ENCODE measurements at regions not wholly inside any gene's neighbourhood (a gene's known extent, or its start where the extent isn't known, plus 50 kb on each side); places are given as distances from the start of the nearest gene placed in this dataset.

DNA sequence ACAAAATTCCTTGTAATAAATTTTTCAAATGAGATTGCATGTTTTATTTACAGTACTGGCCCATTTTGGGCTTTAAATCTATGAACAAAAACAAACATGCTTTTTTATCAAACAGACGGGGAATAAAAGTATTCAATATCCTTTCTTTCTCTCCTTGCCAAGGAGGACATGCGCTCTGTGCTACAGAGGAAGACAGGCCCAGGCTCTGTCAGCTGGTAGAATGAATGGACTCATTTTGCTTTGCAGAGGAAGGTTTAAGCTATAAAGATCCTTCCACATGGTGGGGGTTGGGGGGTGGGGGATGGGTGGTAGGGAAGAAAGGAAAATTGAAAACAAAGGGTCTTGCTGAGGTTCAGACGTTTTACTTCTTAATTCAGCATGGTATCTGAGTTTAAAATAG, 575.6 kb downstream of the INSC start:
- TF ChIP-seq, protein P1, sequence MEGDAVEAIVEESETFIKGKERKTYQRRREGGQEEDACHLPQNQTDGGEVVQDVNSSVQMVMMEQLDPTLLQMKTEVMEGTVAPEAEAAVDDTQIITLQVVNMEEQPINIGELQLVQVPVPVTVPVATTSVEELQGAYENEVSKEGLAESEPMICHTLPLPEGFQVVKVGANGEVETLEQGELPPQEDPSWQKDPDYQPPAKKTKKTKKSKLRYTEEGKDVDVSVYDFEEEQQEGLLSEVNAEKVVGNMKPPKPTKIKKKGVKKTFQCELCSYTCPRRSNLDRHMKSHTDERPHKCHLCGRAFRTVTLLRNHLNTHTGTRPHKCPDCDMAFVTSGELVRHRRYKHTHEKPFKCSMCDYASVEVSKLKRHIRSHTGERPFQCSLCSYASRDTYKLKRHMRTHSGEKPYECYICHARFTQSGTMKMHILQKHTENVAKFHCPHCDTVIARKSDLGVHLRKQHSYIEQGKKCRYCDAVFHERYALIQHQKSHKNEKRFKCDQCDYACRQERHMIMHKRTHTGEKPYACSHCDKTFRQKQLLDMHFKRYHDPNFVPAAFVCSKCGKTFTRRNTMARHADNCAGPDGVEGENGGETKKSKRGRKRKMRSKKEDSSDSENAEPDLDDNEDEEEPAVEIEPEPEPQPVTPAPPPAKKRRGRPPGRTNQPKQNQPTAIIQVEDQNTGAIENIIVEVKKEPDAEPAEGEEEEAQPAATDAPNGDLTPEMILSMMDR (IDR thresholded peaks at IDR 0.05; ENCODE audit: low read depth, low read length) = no peak
- no peak for TF ChIP-seq EZH2phosphoT487 (IDR thresholded peaks at IDR 0.05; ENCODE audit: low read depth)
